ENCODE measurements at regions not wholly inside any gene's neighbourhood (a gene's known extent, or its start where the extent isn't known, plus 50 kb on each side); places are given as distances from the start of the nearest gene placed in this dataset.

DNA sequence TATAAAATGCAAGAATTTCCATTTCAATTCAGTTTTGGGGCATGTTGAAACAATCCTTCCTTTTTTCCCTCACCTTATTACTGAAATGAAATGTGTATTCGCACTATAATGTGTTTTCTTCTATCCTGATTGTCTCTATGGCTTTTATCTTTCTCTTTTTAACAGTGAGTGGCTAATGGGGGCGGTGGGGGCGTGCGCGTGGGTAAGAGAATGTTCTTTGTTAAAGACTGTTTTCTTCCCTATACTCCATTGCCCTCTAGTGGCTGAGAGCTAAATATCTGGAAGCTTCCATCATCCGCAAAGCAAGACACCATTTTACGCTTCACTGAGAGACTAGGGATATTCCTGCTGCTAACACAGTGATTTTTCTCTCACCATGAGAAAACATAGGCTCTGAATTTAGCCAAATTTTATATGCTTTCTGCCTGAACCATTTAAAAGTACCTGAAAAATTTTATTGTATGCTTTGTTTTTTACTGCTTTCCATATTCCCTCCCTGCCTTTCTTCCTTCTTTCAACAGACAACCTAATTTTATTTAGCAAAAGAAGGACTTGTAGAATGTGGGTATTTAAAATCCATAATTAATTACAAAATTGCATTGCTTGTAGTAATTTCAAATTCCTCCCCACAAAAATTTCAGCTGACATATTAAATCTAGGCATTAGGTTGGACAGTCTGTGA is 194.0 kb downstream of the GASK1B start:
- H3K4me3 ChIP-seq (ENCODE audit: low read depth, low read length) = no peak overlapping the region
- DNase-seq = peak in 1 of 2 experiments; percentile 25
- TF ChIP-seq, protein P1, sequence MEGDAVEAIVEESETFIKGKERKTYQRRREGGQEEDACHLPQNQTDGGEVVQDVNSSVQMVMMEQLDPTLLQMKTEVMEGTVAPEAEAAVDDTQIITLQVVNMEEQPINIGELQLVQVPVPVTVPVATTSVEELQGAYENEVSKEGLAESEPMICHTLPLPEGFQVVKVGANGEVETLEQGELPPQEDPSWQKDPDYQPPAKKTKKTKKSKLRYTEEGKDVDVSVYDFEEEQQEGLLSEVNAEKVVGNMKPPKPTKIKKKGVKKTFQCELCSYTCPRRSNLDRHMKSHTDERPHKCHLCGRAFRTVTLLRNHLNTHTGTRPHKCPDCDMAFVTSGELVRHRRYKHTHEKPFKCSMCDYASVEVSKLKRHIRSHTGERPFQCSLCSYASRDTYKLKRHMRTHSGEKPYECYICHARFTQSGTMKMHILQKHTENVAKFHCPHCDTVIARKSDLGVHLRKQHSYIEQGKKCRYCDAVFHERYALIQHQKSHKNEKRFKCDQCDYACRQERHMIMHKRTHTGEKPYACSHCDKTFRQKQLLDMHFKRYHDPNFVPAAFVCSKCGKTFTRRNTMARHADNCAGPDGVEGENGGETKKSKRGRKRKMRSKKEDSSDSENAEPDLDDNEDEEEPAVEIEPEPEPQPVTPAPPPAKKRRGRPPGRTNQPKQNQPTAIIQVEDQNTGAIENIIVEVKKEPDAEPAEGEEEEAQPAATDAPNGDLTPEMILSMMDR (IDR thresholded peaks at IDR 0.05; ENCODE audit: insufficient read depth in 1 of 2, low read depth in 1 of 2, low read length in 1 of 2, severe bottlenecking in 1 of 2, unreplicated experiment in 1 of 2) = peak; percentile 33 to 52
- no peaks in the 10 kb centered on the region for H3K27me3 ChIP-seq (replicated peaks; ENCODE audit: control insufficient read depth, insufficient read depth, low read length)
- CTCF ChIA-PET = interaction anchor here (1.0 kb wide), 1 partner anchor 261 kb away, joined by 3 read pairs; no protein-coding TSS in a partner anchor
- intact Hi-C loops (cut with micrococcal nuclease; ENCODE audit: unreplicated experiment) = loop anchor here (1.0 to 10.0 kb wide), 3 partner anchors 174 to 762 kb away; no protein-coding TSS in a partner anchor
- BruUV-seq (replicated peaks) = no TSS peak
- no peak overlapping the region for H3K4me3 Mint-ChIP-seq (ENCODE audit: unreplicated experiment)
- no peaks in the 10 kb centered on the region for H3K27me3 Mint-ChIP-seq (ENCODE audit: insufficient read depth, unreplicated experiment)
- H3K9me3 ChIP-seq = no peaks in the 10 kb centered on the region
- no peaks in the 10 kb centered on the region for H3K36me3 Mint-ChIP-seq (ENCODE audit: insufficient read depth, unreplicated experiment)
- POLR2A ChIA-PET = no interaction called here
- H3K4me1 Mint-ChIP-seq (ENCODE audit: low read depth, unreplicated experiment) = peaks cover 14% of the 10 kb centered on the region
- no peak overlapping the region for H3K27ac Mint-ChIP-seq (ENCODE audit: unreplicated experiment)
- peaks cover 9% of the 10 kb centered on the region for H3K9me3 Mint-ChIP-seq (ENCODE audit: unreplicated experiment)
- no peaks in the 10 kb centered on the region for H3K4me1 ChIP-seq
- no peaks in the 10 kb centered on the region for H3K36me3 ChIP-seq (ENCODE audit: control insufficient read depth, insufficient read depth, low read length)

DNA sequence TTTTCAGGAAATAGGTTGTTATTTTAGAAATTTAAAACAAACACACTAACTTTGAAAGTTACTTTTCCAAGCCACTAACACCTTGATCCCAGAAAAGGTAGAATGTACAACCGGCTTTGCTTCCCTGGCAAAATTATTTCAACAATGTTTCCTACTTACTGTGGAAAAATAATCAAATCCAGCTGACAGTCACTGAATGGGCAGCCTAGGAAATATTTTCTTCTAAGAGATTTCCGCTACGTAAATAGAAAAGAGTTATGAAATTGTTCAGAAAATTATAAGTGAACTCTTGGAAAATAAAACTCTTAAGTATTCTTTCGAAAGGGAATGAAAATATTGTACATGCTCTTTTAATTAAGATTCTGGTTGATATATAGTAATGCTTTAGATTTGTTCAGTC is 195.7 kb downstream of the GASK1B start:
- ChIA-PET CTCF (no interaction called here), POLR2A (no interaction called here)
- intact Hi-C loops (cut with micrococcal nuclease; ENCODE audit: unreplicated experiment) = loop anchor here (10.0 kb wide), 1 partner anchor 172 kb away; no protein-coding TSS in a partner anchor
- DNase-seq = no peak
- Histone ChIP-seq H3K36me3 (ENCODE audit: control insufficient read depth, insufficient read depth, low read length) (no peaks in the 10 kb centered on the region), H3K4me3 (ENCODE audit: low read depth, low read length) (no peak overlapping the region), H3K9me3 (no peaks in the 10 kb centered on the region), H3K4me1 (no peaks in the 10 kb centered on the region), H3K27me3 (replicated peaks; ENCODE audit: control insufficient read depth, insufficient read depth, low read length) (no peaks in the 10 kb centered on the region)
- Mint-ChIP-seq H3K27me3 (ENCODE audit: insufficient read depth, unreplicated experiment) (no peaks in the 10 kb centered on the region), H3K4me1 (ENCODE audit: low read depth, unreplicated experiment) (peaks cover 6% of the 10 kb centered on the region), H3K27ac (ENCODE audit: unreplicated experiment) (no peak overlapping the region), H3K36me3 (ENCODE audit: insufficient read depth, unreplicated experiment) (no peaks in the 10 kb centered on the region), H3K9me3 (ENCODE audit: unreplicated experiment) (no peaks in the 10 kb centered on the region), H3K4me3 (ENCODE audit: unreplicated experiment) (no peak overlapping the region)
- no TSS peak for BruUV-seq (replicated peaks)
- TF ChIP-seq, protein P1 (IDR thresholded peaks at IDR 0.05; ENCODE audit: insufficient read depth in 1 of 2, low read depth in 1 of 2, low read length in 1 of 2, severe bottlenecking in 1 of 2, unreplicated experiment in 1 of 2) = no peak

DNA sequence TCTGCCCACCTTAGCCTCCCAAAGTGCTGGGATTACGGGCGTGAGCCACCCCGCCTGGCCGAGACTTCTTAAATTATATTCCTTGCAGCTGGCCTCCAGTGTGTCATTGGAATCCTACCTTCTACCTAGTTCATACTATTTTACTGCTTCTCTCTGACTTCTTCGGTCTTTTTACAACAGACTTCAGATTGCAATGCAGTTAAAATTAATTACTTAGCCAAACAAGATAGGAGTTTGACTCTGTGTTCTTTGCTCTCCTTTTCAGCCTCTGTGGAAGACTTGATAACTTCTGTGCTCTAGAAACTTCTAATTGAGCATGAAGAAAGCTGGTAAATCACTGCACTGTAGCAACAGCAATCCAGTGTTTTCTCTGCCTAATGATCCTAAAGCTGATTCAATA is 199.5 kb downstream of the GASK1B start:
- H3K9me3 Mint-ChIP-seq (ENCODE audit: unreplicated experiment) = no peaks in the 10 kb centered on the region
- no peak overlapping the region for H3K4me3 Mint-ChIP-seq (ENCODE audit: unreplicated experiment)
- CTCF ChIA-PET = no interaction called here
- Histone ChIP-seq H3K36me3 (ENCODE audit: control insufficient read depth, insufficient read depth, low read length) (no peaks in the 10 kb centered on the region), H3K4me3 (ENCODE audit: low read depth, low read length) (no peak overlapping the region), H3K4me1 (no peaks in the 10 kb centered on the region), H3K9me3 (no peaks in the 10 kb centered on the region), H3K27me3 (replicated peaks; ENCODE audit: control insufficient read depth, insufficient read depth, low read length) (no peaks in the 10 kb centered on the region)
- BruUV-seq (replicated peaks) = no TSS peak
- POLR2A ChIA-PET = no interaction called here
- H3K4me1 Mint-ChIP-seq (ENCODE audit: low read depth, unreplicated experiment) = no peaks in the 10 kb centered on the region
- no peaks in the 10 kb centered on the region for H3K36me3 Mint-ChIP-seq (ENCODE audit: insufficient read depth, unreplicated experiment)
- H3K27ac Mint-ChIP-seq (ENCODE audit: unreplicated experiment) = no peak overlapping the region
- intact Hi-C loops (cut with micrococcal nuclease; ENCODE audit: unreplicated experiment) = loop anchor here (10.0 kb wide), 1 partner anchor 168 kb away; no protein-coding TSS in a partner anchor
- no peak for DNase-seq
- no peaks in the 10 kb centered on the region for H3K27me3 Mint-ChIP-seq (ENCODE audit: insufficient read depth, unreplicated experiment)
- TF ChIP-seq, protein P1 (IDR thresholded peaks at IDR 0.05; ENCODE audit: insufficient read depth in 1 of 2, low read depth in 1 of 2, low read length in 1 of 2, severe bottlenecking in 1 of 2, unreplicated experiment in 1 of 2) = no peak
